ENCODE measurements at regions not wholly inside any gene's neighbourhood (a gene's known extent, or its start where the extent isn't known, plus 50 kb on each side); places are given as distances from the start of the nearest gene placed in this dataset.

- no peak overlapping the region for H3K4me3 Mint-ChIP-seq
- TF ChIP-seq CTCF (IDR thresholded peaks at IDR 0.05) = no peak
- H3K27me3 Mint-ChIP-seq (ENCODE audit: insufficient read depth) = no peaks in the 10 kb centered on the region
- no peaks in the 10 kb centered on the region for H3K4me1 Mint-ChIP-seq (ENCODE audit: low read depth)
- H3K36me3 Mint-ChIP-seq (ENCODE audit: low read depth) = no peaks in the 10 kb centered on the region
- peaks cover 33% of the 10 kb centered on the region for H3K9me3 Mint-ChIP-seq
- DNase-seq = no peak
- no peak overlapping the region for H3K27ac Mint-ChIP-seq
Measured at GRCh38 chr3:116835658-116836057, 126.1 kb downstream of the TUSC7 start.

- no peak for DNase-seq
- no peak overlapping the region for H3K27ac Mint-ChIP-seq
Measured at GRCh38 chr3:116836286-116836685, 126.7 kb downstream of the TUSC7 start.

GRCh38 chr3:116837483-116837882, 127.9 kb downstream of the TUSC7 start:
- H3K27me3 Mint-ChIP-seq (ENCODE audit: insufficient read depth) = no peaks in the 10 kb centered on the region
- H3K27ac Mint-ChIP-seq = no peak overlapping the region
- peaks cover 28% of the 10 kb centered on the region for H3K9me3 Mint-ChIP-seq
- no peak for TF ChIP-seq CTCF (IDR thresholded peaks at IDR 0.05)
- no peak for DNase-seq
- H3K36me3 Mint-ChIP-seq (ENCODE audit: low read depth) = no peaks in the 10 kb centered on the region
- H3K4me3 Mint-ChIP-seq = no peak overlapping the region
- no peaks in the 10 kb centered on the region for H3K4me1 Mint-ChIP-seq (ENCODE audit: low read depth)

More at GRCh38 chr3:116836286-116836685, 126.7 kb downstream of the TUSC7 start:
- Mint-ChIP-seq H3K36me3 (ENCODE audit: low read depth) (no peaks in the 10 kb centered on the region), H3K4me1 (ENCODE audit: low read depth) (no peaks in the 10 kb centered on the region), H3K9me3 (peaks cover 34% of the 10 kb centered on the region), H3K27me3 (ENCODE audit: insufficient read depth) (no peaks in the 10 kb centered on the region), H3K4me3 (no peak overlapping the region)
- no peak for TF ChIP-seq CTCF (IDR thresholded peaks at IDR 0.05)

- no peak overlapping the region for H3K4me3 Mint-ChIP-seq
- H3K27ac Mint-ChIP-seq = no peak overlapping the region
- H3K9me3 Mint-ChIP-seq = peaks cover 38% of the 10 kb centered on the region
- no peaks in the 10 kb centered on the region for H3K36me3 Mint-ChIP-seq (ENCODE audit: low read depth)
- no peak for TF ChIP-seq CTCF (IDR thresholded peaks at IDR 0.05)
- no peaks in the 10 kb centered on the region for H3K4me1 Mint-ChIP-seq (ENCODE audit: low read depth)
- no peaks in the 10 kb centered on the region; the same call in 1 of the 2 replicates for H3K27me3 Mint-ChIP-seq (ENCODE audit: insufficient read depth)
- DNase-seq = no peak
Measured at GRCh38 chr3:116841003-116841735, 131.6 kb downstream of the TUSC7 start.

GRCh38 chr3:116842254-116842957, 132.8 kb downstream of the TUSC7 start:
- Mint-ChIP-seq H3K9me3 (peaks cover 43% of the 10 kb centered on the region), H3K27ac (no peak overlapping the region), H3K4me1 (ENCODE audit: low read depth) (no peaks in the 10 kb centered on the region), H3K36me3 (ENCODE audit: low read depth) (no peaks in the 10 kb centered on the region; the same call in 1 of the 2 replicates), H3K27me3 (ENCODE audit: insufficient read depth) (no peaks in the 10 kb centered on the region; the same call in 1 of the 2 replicates), H3K4me3 (no peak overlapping the region)
- no peak for TF ChIP-seq CTCF (IDR thresholded peaks at IDR 0.05)
- no peak for DNase-seq
